H9 (cell line): ENCODE measurements at regions not wholly inside any gene's neighbourhood (a gene's known extent, or its start where the extent isn't known, plus 50 kb on each side); places are given as distances from the start of the nearest gene placed in this dataset.

Experiments
- DNase-seq: peaks from one replicate; pipeline ENCODE4 v3.0.0-alpha.2; 2017
- H2AFZ ChIP-seq: one replicate; pipeline ENCODE4 v1.6.1; 2013; ENCODE audit warnings: mild to moderate bottlenecking, low read length, control low read depth, moderate library complexity
- H2AK5ac ChIP-seq: 2 replicates; pipeline ENCODE4 v1.6.1; 2013; ENCODE audit warnings: low read length, control low read depth, mixed read lengths; ENCODE audit not compliant: insufficient read length
- H2BK120ac ChIP-seq: one replicate; pipeline ENCODE4 v1.6.1; 2013; ENCODE audit warnings: low read depth, mild to moderate bottlenecking, low read length, control low read depth, inconsistent platforms; ENCODE audit not compliant: poor library complexity, severe bottlenecking
- H2BK12ac ChIP-seq: 2 replicates; pipeline ENCODE4 v1.6.1; 2013; ENCODE audit warnings: low read length, control low read depth, mixed read lengths, low read depth; ENCODE audit not compliant: insufficient read length
- H2BK15ac ChIP-seq: 2 replicates; pipeline ENCODE4 v1.6.1; 2013; ENCODE audit warnings: low read depth, low read length, control low read depth
- H2BK20ac ChIP-seq: one replicate; pipeline ENCODE4 v1.6.1; 2013; ENCODE audit warnings: low read depth, mild to moderate bottlenecking, low read length, control low read depth, inconsistent platforms; ENCODE audit not compliant: poor library complexity, severe bottlenecking
- H2BK5ac ChIP-seq: 2 replicates; pipeline ENCODE4 v1.6.1; 2013; ENCODE audit warnings: low read length, control low read depth, mixed read lengths; ENCODE audit not compliant: insufficient read length
- H3K14ac ChIP-seq: 2 replicates; pipeline ENCODE4 v1.6.1; 2013; ENCODE audit warnings: low read length, control low read depth; ENCODE audit not compliant: insufficient read depth
- H3K18ac ChIP-seq: 2 replicates; pipeline ENCODE4 v1.6.1; 2013; ENCODE audit warnings: low read depth, mild to moderate bottlenecking, mixed read lengths, low read length, control low read depth; ENCODE audit not compliant: insufficient read length
- H3K23ac ChIP-seq: 2 replicates; pipeline ENCODE4 v1.6.1; 2013; ENCODE audit warnings: low read length, control low read depth, mixed read lengths, low read depth; ENCODE audit not compliant: insufficient read length
- H3K23me2 ChIP-seq: 2 replicates; pipeline ENCODE4 v1.6.1; 2013; ENCODE audit warnings: low read depth, mild to moderate bottlenecking, mixed read lengths, low read length, control low read depth; ENCODE audit not compliant: insufficient read length, poor library complexity, severe bottlenecking
- H3K27ac ChIP-seq: 2 replicates; pipeline ENCODE4 v1.5.1; 2013; ENCODE audit warnings: low read length, control low read depth, mixed read lengths, low read depth; ENCODE audit not compliant: insufficient read length
- H3K27me3 ChIP-seq: 2 replicates; pipeline ENCODE4 v1.6.1; 2013; ENCODE audit warnings: low read length, control low read depth, inconsistent platforms; ENCODE audit not compliant: insufficient read depth
- H3K4ac ChIP-seq: 2 replicates; pipeline ENCODE4 v1.6.1; 2013; ENCODE audit warnings: low read depth, mild to moderate bottlenecking, control low read depth, inconsistent platforms, low read length, moderate library complexity
- H3K4me1 ChIP-seq: 2 replicates; pipeline ENCODE4 v1.6.1; 2013; ENCODE audit warnings: low read length, control low read depth, inconsistent platforms; ENCODE audit not compliant: insufficient read depth
- H3K4me2 ChIP-seq: 2 replicates; pipeline ENCODE4 v1.6.1; 2013; ENCODE audit warnings: low read length, control low read depth, mixed read lengths; ENCODE audit not compliant: insufficient read length, insufficient read depth
- H3K56ac ChIP-seq: 2 replicates; pipeline ENCODE4 v1.6.1; 2013; ENCODE audit warnings: low read depth, mild to moderate bottlenecking, mixed read lengths, low read length, control low read depth; ENCODE audit not compliant: insufficient read length
- H3K79me1 ChIP-seq: 2 replicates; pipeline ENCODE4 v1.6.1; 2013; ENCODE audit warnings: low read depth, mild to moderate bottlenecking, moderate library complexity, low read length, control low read depth, inconsistent platforms; ENCODE audit not compliant: insufficient read depth, poor library complexity, severe bottlenecking
- H3K79me2 ChIP-seq: 2 replicates; pipeline ENCODE4 v1.6.1; 2013; ENCODE audit warnings: low read length, control low read depth, inconsistent platforms; ENCODE audit not compliant: insufficient read depth
- H3K9ac ChIP-seq: 2 replicates; pipeline ENCODE4 v1.6.1; 2013; ENCODE audit warnings: low read length, control low read depth, mixed read lengths; ENCODE audit not compliant: insufficient read length; ENCODE audit errors: extremely low read depth
- H3K9me3 ChIP-seq: one replicate; pipeline ENCODE4 v1.6.1; 2013; ENCODE audit warnings: low read depth, low read length, inconsistent platforms; ENCODE audit not compliant: control insufficient read depth
- H3T11ph ChIP-seq: one replicate; pipeline ENCODE4 v1.6.1; 2013; ENCODE audit warnings: mild to moderate bottlenecking, low read length, control low read depth, inconsistent platforms
- H4K20me1 ChIP-seq: one replicate; pipeline ENCODE4 v1.6.1; 2013; ENCODE audit not compliant: control insufficient read depth, insufficient read length, insufficient read depth
- H4K5ac ChIP-seq: 2 replicates; pipeline ENCODE4 v1.6.1; 2013; ENCODE audit warnings: low read depth, mild to moderate bottlenecking, mixed read lengths, low read length, control low read depth; ENCODE audit not compliant: insufficient read length
- H4K8ac ChIP-seq: replicated peaks from 2 replicates; pipeline ENCODE4 v1.6.1; 2013; ENCODE audit warnings: low read length, control low read depth, mixed read lengths, low read depth; ENCODE audit not compliant: insufficient read length
- H4K91ac ChIP-seq: 2 replicates; pipeline ENCODE4 v1.6.1; 2013; ENCODE audit warnings: low read depth, mild to moderate bottlenecking, moderate library complexity, mixed read lengths, low read length, control low read depth; ENCODE audit not compliant: insufficient read length
- H3K27ac Mint-ChIP-seq, 3 experiments: 2 replicates in 2 of 3; 3 replicates in 1 of 3; pipeline ENCODE4 v1.8.0; 2020 to 2021; ENCODE audit warnings: mixed read lengths in 3 of 3, mild to moderate bottlenecking in 1 of 3, moderate library complexity in 1 of 3
- H3K27me3 Mint-ChIP-seq: 2 replicates; pipeline ENCODE4 v1.8.0; 2021; ENCODE audit warnings: low read depth, mild to moderate bottlenecking, moderate library complexity, mixed read lengths
- H3K36me3 Mint-ChIP-seq, 3 experiments: 2 replicates in 2 of 3; 3 replicates in 1 of 3; pipeline ENCODE4 v1.8.0; 2020 to 2021; ENCODE audit warnings: low read depth in 3 of 3, mixed read lengths in 3 of 3; ENCODE audit not compliant: insufficient read depth in 1 of 3
- H3K4me1 Mint-ChIP-seq, 2 experiments: 2 replicates each; pipeline ENCODE4 v1.8.0; 2020; ENCODE audit warnings: mixed read lengths in 2 of 2
- H3K4me3 Mint-ChIP-seq, 2 experiments: 2 replicates in 1 of 2; 3 replicates in 1 of 2; pipeline ENCODE4 v1.8.0; 2020 to 2021; ENCODE audit warnings: mild to moderate bottlenecking in 2 of 2, mixed read lengths in 2 of 2, moderate library complexity in 1 of 2
- H3K9me3 Mint-ChIP-seq, 2 experiments: 2 replicates in 1 of 2; 3 replicates in 1 of 2; pipeline ENCODE4 v1.8.0; 2020; ENCODE audit warnings: mild to moderate bottlenecking in 2 of 2, mixed read lengths in 2 of 2, moderate library complexity in 1 of 2
- CTCF ChIP-seq: fragments of 200-600 bp; sonication (generic); conservative IDR thresholded peaks from 3 replicates; pipeline ENCODE4 v1.8.0; 2021; ENCODE audit warnings: antibody characterized with exemption, mild to moderate bottlenecking
- WGBS: extraction: QIAGEN DNeasy Blood & Tissue Kit; methylation state at CpG from one replicate; pipeline ENCODE4 v1.1.7; 2013; ENCODE audit warnings: missing lambda C conversion rate, low lambda C conversion rate, mixed read lengths; ENCODE audit not compliant: insufficient read length; ENCODE audit errors: extremely low coverage; 5-methylcytosine and 5-hydroxymethylcytosine counted together

DNA sequence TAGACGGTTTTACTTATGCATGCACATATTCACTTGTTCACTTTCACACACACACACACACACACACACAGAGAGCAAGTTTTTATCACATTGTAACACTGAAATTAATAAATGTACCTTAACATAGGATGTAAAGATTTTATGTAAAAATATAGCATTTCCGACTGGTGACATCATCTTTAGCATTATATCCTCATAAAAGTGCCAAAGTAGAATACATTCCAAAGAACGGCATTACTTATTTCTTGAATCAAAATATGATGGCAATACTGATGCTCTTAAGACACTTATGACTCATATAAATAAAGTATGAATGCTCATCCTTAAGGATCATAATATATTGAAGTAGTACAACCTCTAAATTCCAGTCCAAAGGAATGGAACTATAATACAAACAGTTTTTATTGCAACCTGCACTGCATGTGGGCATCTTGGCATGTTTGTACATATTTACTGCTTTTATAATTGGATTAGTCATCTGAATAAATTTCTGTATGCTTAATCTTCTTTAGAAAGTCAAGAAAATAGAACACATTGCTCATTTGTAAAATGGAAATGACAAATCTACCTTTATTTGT, 290.0 kb upstream of the SEMA3A start:
- no peak overlapping the region for H3K56ac ChIP-seq
- H4K5ac ChIP-seq, result no peak overlapping the region
- no peaks in the 10 kb centered on the region; the same call in 1 of the 2 replicates for H3K27me3 Mint-ChIP-seq
- no peaks in the 10 kb centered on the region for H3K4me1 ChIP-seq
- H3K23ac ChIP-seq, result no peak overlapping the region
- no peaks in the 10 kb centered on the region for H3K9me3 ChIP-seq
- H3K79me1 ChIP-seq, result no peaks in the 10 kb centered on the region
- H3T11ph ChIP-seq, result no peak overlapping the region
- H3K4ac ChIP-seq, result no peak overlapping the region
- H3K14ac ChIP-seq, result no peak overlapping the region
- no peak overlapping the region for H2AK5ac ChIP-seq
- H3K27ac Mint-ChIP-seq, result no peak overlapping the region
- H2AFZ ChIP-seq, result no peak overlapping the region
- no peaks in the 10 kb centered on the region for H3K23me2 ChIP-seq
- H2BK120ac ChIP-seq, result no peak overlapping the region
- no peak overlapping the region for H2BK20ac ChIP-seq
- no peak overlapping the region for H3K9ac ChIP-seq
- H4K91ac ChIP-seq, result no peak overlapping the region
- H3K4me1 Mint-ChIP-seq, result peaks cover 2 to 4% of the 10 kb centered on the region in 2 experiments; a peak in 3 of 4 replicates
- H2BK15ac ChIP-seq, result no peak overlapping the region
- WGBS, result no CpG with 5 or more reads among the region's 3 CpGs
- no peak overlapping the region for H3K4me3 Mint-ChIP-seq
- H3K9me3 Mint-ChIP-seq, result no peaks in the 10 kb centered on the region
- no peaks in the 10 kb centered on the region for H4K20me1 ChIP-seq
- H2BK12ac ChIP-seq, result no peak overlapping the region
- H3K4me2 ChIP-seq, result no peak overlapping the region
- H4K8ac ChIP-seq, result no peak overlapping the region
- H3K18ac ChIP-seq, result no peak overlapping the region
- no peak overlapping the region for H3K27ac ChIP-seq
- TF ChIP-seq CTCF, result no peak
- H3K79me2 ChIP-seq, result no peaks in the 10 kb centered on the region
- no peaks in the 10 kb centered on the region for H3K27me3 ChIP-seq
- DNase-seq, result no peak
- no peaks in the 10 kb centered on the region for H3K36me3 Mint-ChIP-seq
- H2BK5ac ChIP-seq, result no peak overlapping the region
